Tongue (tissue), 1 donor: ENCODE measurements at regions not wholly inside any gene's neighbourhood (a gene's known extent, or its start where the extent isn't known, plus 50 kb on each side); places are given as distances from the start of the nearest gene placed in this dataset.

Experiments
- DNase-seq: peaks from one replicate; pipeline ENCODE4 v3.0.0-alpha.2; 2015

DNA sequence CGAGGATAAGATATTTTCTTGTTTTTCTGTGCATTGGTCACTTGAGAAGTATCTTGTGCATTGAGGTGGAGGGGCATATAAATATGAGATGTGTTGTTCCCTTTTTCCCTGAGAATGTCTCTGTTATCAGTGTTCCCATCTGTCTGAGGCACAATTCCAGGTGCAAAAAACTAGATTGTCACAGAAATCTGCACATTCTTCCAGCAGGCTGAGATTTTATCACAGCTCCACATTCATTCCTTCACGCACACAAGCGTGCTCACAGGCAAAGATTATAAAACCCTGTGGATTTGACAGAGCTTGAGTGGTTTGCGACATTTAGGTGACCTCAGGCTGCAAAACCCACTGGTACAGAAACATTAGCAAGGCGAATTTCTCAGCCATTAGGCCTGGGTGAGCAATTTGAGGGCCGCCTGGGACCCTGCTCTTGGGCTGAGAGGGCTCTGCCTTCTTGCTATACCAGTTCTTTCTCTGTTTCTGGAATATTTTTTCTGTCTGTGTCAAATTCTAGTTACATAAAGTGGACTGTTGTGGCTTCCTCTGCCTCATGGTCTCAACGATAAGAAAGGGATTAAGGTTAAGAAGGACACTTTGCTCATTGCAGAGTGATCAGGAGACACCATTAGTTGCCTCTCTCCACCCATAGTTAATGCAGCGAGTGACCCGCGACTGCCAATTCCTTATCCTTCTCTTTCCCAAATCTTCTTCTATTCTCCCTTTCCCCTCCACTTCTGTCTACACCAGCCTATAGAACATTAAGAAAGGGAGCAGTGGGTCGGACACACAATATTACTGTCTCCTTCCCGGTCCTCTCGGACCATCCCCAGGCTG, 86.7 kb upstream of the C1QTNF7 start:
- DNase-seq = no peak

- DNase-seq = no peak
Observed at GRCh38 chr4:15341733-15342300, 86.0 kb upstream of the C1QTNF7 start.

- no peak for DNase-seq
Observed at GRCh38 chr4:15343000-15343399, 84.8 kb upstream of the C1QTNF7 start.

DNA sequence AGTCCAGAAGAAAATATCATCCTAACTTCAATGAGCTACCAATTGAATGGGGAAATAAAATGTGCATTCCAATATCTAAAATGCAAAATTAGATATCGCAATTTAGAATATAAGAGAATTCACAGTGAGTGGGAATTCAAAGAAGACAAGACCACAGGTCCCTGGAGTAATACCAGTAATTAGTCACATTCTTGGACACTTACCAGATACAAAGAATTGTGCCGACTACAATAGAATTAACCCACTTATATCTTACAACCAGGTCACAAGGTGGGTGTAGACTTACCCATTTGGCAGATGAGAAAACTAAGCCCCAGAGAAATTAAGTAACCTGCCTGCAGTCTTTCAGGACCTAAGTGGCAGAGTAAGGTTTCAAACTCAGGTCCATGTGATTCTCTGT, 84.3 kb upstream of the C1QTNF7 start:
- no peak for DNase-seq

DNA sequence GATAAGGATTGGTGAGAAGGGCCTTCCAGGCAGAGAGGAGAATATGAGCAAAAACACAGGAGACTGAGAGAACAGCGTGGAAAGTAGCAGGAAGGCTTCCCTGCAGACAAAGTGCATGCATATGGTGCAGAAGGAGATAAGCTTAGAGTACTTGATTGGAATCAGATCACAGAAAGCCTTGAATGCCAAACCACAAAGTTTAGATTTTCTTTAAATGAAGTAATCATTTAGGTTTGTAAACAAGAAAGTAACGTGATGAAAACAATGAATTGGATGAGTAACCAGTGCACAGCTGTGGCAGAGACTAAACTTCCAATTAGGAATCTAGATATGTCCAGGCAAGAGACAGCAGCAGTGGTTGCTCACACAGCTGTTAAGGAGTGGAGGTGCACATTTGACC, 83.8 kb upstream of the C1QTNF7 start:
- peak; percentile 35 for DNase-seq

GRCh38 chr4:15345134-15345533, 82.7 kb upstream of the C1QTNF7 start:
- DNase-seq = no peak

- no peak for DNase-seq
Observed at GRCh38 chr4:15348236-15348635, 79.6 kb upstream of the C1QTNF7 start.

DNA sequence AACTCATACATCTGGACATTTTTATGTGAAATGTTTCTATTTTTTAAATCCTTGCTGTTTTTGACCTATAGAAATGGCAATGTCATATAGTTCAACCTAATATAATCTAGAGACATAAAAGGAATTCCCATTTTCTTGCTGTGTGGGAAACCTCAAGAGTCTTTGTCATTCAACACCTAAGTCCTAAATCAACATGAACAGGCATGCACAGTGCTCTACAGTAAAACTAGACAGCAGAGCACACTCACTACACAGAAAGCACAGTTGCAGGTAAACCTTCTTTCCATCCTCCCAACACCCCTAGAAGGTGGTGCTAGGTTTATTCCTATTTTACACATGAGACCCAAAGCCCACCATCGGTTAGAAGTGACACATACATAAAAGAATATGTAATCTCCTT, 79.1 kb upstream of the C1QTNF7 start:
- no peak for DNase-seq

- DNase-seq = peak; percentile 25
Observed at GRCh38 chr4:15349531-15349935, 78.3 kb upstream of the C1QTNF7 start.

DNA sequence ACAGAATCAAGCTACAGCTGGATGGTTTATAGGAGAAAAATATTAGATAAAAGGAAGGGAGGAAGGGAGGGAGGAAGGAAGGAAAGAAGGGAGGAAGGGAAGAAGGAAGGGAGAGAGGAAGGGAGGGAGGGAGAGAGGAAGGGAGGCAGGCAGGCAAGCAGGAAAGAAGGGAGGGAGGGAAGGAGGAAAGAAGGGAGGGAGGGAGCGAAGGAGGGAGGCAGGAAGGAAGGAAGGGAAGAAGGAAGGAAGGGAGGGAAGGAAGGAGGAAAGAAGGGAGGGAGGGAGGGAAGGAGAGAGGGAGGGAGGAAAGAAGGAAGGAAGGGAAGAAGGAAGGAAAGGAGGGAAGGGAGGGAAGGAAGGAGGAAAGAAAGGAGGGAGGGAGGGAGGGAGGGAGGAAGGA, 77.9 kb upstream of the C1QTNF7 start:
- no peak for DNase-seq

DNA sequence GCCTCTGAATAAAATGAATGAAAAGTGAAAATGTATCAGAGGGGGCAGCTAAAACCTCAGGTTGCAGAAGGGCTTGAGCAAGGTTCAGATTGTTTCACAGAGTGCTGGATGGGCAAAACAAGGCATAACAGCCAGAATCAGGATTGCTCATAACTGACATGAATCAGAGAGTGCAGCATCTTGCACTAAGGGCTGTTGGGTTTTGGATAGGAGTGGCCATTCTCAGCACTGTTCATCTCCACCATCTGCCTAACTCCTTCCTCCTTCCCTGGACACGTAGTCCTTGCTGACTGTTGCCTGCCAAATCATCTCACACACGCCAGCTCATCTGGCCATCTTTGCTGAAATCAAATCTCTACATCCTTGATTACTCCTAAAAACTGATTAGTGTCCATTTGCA, 75.3 kb upstream of the C1QTNF7 start:
- no peak for DNase-seq

GRCh38 chr4:15353207-15353606, 74.6 kb upstream of the C1QTNF7 start:
- no peak for DNase-seq

GRCh38 chr4:15354371-15355297, 73.2 kb upstream of the C1QTNF7 start:
- peak; percentile 45 for DNase-seq

GRCh38 chr4:15361529-15361928, 66.3 kb upstream of the C1QTNF7 start:
- DNase-seq = peak; percentile 40

GRCh38 chr4:15362541-15362940, 65.3 kb upstream of the C1QTNF7 start:
- no peak for DNase-seq

DNA sequence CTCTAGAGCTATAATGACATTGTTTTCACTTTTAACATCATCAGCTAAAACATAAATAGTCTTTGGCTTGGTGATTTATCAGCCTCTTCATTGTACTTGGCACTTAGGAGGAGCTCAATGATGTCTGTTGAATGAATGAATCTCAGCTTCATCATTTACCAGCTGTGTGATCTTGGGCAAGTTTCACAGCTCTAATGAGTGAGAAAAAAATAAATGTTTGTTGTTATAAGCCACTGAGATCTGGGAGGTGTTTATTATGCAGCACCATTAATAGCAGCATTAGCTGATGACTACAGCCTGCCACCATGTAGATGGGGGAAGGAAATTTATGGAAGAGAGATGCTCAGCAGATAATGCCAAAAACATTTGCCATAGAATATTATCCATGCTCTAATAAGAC, 63.6 kb upstream of the C1QTNF7 start:
- DNase-seq = no peak

GRCh38 chr4:15365641-15366040, 62.2 kb upstream of the C1QTNF7 start:
- no peak for DNase-seq

- no peak for DNase-seq
Observed at GRCh38 chr4:15366721-15367120, 61.1 kb upstream of the C1QTNF7 start.

- DNase-seq = no peak
Observed at GRCh38 chr4:15368856-15369255, 59.0 kb upstream of the C1QTNF7 start.

GRCh38 chr4:15370296-15370695, 57.5 kb upstream of the C1QTNF7 start:
- DNase-seq = no peak

GRCh38 chr4:15373363-15373762, 54.5 kb upstream of the C1QTNF7 start:
- no peak for DNase-seq

DNA sequence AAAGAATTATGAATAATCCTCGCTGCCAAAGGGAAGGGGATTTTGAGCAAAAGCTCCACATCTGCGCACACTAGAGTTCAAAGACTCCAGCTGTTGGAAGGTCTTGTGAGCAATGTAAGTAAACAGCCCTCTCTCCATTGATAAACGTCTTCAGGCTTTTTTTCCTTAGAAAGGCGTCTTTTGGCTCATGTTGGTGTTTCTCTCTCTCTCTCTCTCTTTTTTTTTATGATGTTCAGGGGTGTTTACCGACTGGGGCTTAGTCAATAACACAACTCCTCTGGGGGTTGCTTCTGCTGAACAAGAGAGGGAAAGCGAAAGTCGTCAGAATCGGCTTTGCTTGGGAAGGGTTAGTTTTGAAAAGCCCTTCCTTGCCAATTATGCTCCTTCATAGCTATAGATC, 53.2 kb upstream of the C1QTNF7 start:
- DNase-seq = peak; percentile 56

- no peak for DNase-seq
Observed at GRCh38 chr4:15375667-15376066, 52.2 kb upstream of the C1QTNF7 start.
